Mesenchymal stem cell (in vitro differentiated cells and primary cell): ENCODE measurements at regions not wholly inside any gene's neighbourhood (a gene's known extent, or its start where the extent isn't known, plus 50 kb on each side); places are given as distances from the start of the nearest gene placed in this dataset.
"Not testable (repeated sequence)": the region's sequence is repeated elsewhere in the genome, so short reads cannot be mapped to it uniquely, and the experiment has no call there.

ENCODE experiments used
- DNase-seq: peaks from one replicate; pipeline ENCODE4 v3.0.0-alpha.2; 2013
- H2AFZ ChIP-seq: one replicate; pipeline ENCODE4 v1.6.1; 2013; ENCODE audit warnings: low read depth, mild to moderate bottlenecking, control low read depth, inconsistent platforms, low read length, moderate library complexity
- H2AK5ac ChIP-seq: 2 replicates; pipeline ENCODE4 v1.6.1; 2013; ENCODE audit warnings: low read length, moderate library complexity, mild to moderate bottlenecking, inconsistent platforms; ENCODE audit not compliant: severe bottlenecking
- H2BK120ac ChIP-seq: one replicate; pipeline ENCODE4 v1.6.1; 2013; ENCODE audit warnings: low read depth, mild to moderate bottlenecking, inconsistent platforms, low read length, moderate library complexity
- H2BK12ac ChIP-seq, 2 experiments: one replicate each; pipeline ENCODE4 v1.6.1; 2013; ENCODE audit warnings: inconsistent platforms in 2 of 2, low read length in 2 of 2, mild to moderate bottlenecking in 2 of 2, moderate library complexity in 2 of 2, control low read depth in 1 of 2
- H2BK15ac ChIP-seq: one replicate; pipeline ENCODE4 v1.6.1; 2013; ENCODE audit warnings: mild to moderate bottlenecking, low read depth, inconsistent platforms; ENCODE audit not compliant: poor library complexity, severe bottlenecking
- H2BK5ac ChIP-seq: 2 replicates; pipeline ENCODE4 v1.6.1; 2013; ENCODE audit warnings: low read depth, mild to moderate bottlenecking, low read length, control low read depth, inconsistent platforms; ENCODE audit not compliant: poor library complexity, severe bottlenecking
- H3K14ac ChIP-seq, 2 experiments: one replicate each; pipeline ENCODE4 v1.6.1; 2013; ENCODE audit warnings: inconsistent platforms in 2 of 2, low read length in 2 of 2, control low read depth in 1 of 2, mild to moderate bottlenecking in 1 of 2, moderate library complexity in 1 of 2
- H3K18ac ChIP-seq, 2 experiments: one replicate each; pipeline ENCODE4 v1.6.1; 2013; ENCODE audit warnings: inconsistent platforms in 2 of 2, low read length in 2 of 2, control low read depth in 1 of 2, low read depth in 1 of 2, mild to moderate bottlenecking in 1 of 2
- H3K23ac ChIP-seq, 2 experiments: one replicate each; pipeline ENCODE4 v1.6.1; 2013; ENCODE audit warnings: inconsistent platforms in 2 of 2, low read length in 2 of 2, mild to moderate bottlenecking in 2 of 2, moderate library complexity in 2 of 2, control low read depth in 1 of 2
- H3K27ac ChIP-seq: 2 replicates; pipeline ENCODE4 v1.5.1; 2013; ENCODE audit warnings: mild to moderate bottlenecking, moderate library complexity, low read length, control low read depth, inconsistent platforms; ENCODE audit not compliant: poor library complexity, severe bottlenecking
- H3K27me3 ChIP-seq, 2 experiments: 2 replicates each; pipeline versions ENCODE4 v1.6.1 to v1.7.0; 2013; ENCODE audit warnings: low read length in 2 of 2, mild to moderate bottlenecking in 2 of 2, moderate library complexity in 2 of 2, control low read depth in 1 of 2, inconsistent platforms in 1 of 2; ENCODE audit not compliant: control insufficient read depth in 1 of 2, insufficient read depth in 1 of 2
- H3K36me3 ChIP-seq, 2 experiments: 2 replicates each; pipeline versions ENCODE4 v1.6.1 to v1.7.0; 2013; ENCODE audit warnings: low read length in 2 of 2, control low read depth in 1 of 2, inconsistent platforms in 1 of 2, low read depth in 1 of 2, mild to moderate bottlenecking in 1 of 2; ENCODE audit not compliant: insufficient read depth in 2 of 2, control insufficient read depth in 1 of 2
- H3K4ac ChIP-seq, 2 experiments: one replicate each; pipeline ENCODE4 v1.6.1; 2013; ENCODE audit warnings: inconsistent platforms in 2 of 2, low read length in 2 of 2, mild to moderate bottlenecking in 2 of 2, moderate library complexity in 2 of 2, control low read depth in 1 of 2, low read depth in 1 of 2
- H3K4me1 ChIP-seq: 2 replicates; pipeline ENCODE4 v1.6.1; 2013; ENCODE audit warnings: low read depth, low read length, control low read depth; ENCODE audit not compliant: control insufficient read depth, insufficient read depth
- H3K4me2 ChIP-seq: 2 replicates; pipeline ENCODE4 v1.6.1; 2013; ENCODE audit warnings: low read length, mild to moderate bottlenecking, inconsistent platforms; ENCODE audit not compliant: poor library complexity, severe bottlenecking
- H3K4me3 ChIP-seq, 2 experiments: 2 replicates each; pipeline versions ENCODE4 v1.5.1 to v1.7.0; 2013; ENCODE audit warnings: low read length in 2 of 2, mild to moderate bottlenecking in 2 of 2, control low read depth in 1 of 2, low read depth in 1 of 2; ENCODE audit not compliant: insufficient read depth in 1 of 2
- H3K79me1 ChIP-seq: replicated peaks from 2 replicates; pipeline ENCODE4 v1.6.1; 2013; ENCODE audit warnings: mild to moderate bottlenecking, control low read depth, low read length, inconsistent platforms; ENCODE audit not compliant: poor library complexity, severe bottlenecking
- H3K9ac ChIP-seq: 2 replicates; pipeline ENCODE4 v1.7.0; 2013; ENCODE audit warnings: mild to moderate bottlenecking, low read length, moderate library complexity
- H3K9me3 ChIP-seq: 2 replicates; pipeline ENCODE4 v1.7.0; 2013; ENCODE audit warnings: mild to moderate bottlenecking, low read length; ENCODE audit not compliant: control insufficient read depth
- H4K8ac ChIP-seq: one replicate; pipeline ENCODE4 v1.6.1; 2013; ENCODE audit warnings: inconsistent platforms, mild to moderate bottlenecking, low read length, moderate library complexity
- H4K91ac ChIP-seq: one replicate; pipeline ENCODE4 v1.6.1; 2013; ENCODE audit warnings: mild to moderate bottlenecking, low read length, inconsistent platforms
- WGBS: methylation state at CpG from one replicate; pipeline ENCODE4 v1.1.7; 2013; ENCODE audit warnings: mixed read lengths; 5-methylcytosine and 5-hydroxymethylcytosine counted together

DNA sequence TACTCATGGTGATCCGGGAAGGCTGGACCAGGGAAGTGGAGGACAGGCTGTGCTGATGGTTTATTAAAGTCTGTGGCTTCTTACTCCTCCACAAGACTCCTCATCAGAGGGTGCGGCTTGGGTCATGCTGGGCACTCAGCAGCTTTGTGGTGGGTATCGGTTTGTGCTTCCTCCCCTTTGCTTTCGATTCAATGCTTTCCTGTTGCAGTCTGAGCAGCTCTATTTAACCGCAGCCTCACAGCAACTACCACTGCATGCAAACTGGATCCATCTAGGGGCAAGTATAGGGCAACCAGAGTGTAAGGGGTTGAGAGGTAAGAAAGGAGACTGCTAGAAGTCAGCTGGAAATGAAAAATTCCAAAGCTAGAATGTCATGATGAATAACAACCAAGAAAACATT lies 78.8 kb upstream of the NOTCH2NLA start:
- no CpG with 5 or more reads among the region's 5 CpGs for WGBS
- not testable (repeated sequence) for H3K79me1 ChIP-seq

DNA sequence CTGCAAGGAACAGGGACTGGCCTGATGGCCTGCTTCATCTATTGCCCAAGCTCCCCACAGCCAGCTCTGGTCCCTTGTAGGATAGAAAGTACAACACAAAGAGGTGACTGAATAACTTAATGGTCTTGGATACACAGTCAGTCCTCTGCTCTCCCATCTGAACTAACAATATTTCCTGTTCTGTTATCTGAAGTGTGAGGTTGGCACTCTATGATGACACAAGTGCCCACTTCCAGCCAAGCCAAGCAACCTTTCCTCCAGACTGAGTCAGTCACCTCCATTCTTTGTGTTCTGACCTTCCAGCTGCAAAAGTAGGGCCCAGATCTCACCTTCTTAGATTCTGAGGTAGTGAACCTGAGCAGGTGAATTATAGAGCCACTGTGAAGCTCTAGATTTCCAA lies 77.8 kb upstream of the NOTCH2NLA start:
- not testable (repeated sequence) for H2BK120ac ChIP-seq, H3K4me3 ChIP-seq, H3K18ac ChIP-seq, DNase-seq, H3K4me1 ChIP-seq, H2BK15ac ChIP-seq, H3K79me1 ChIP-seq, H3K27ac ChIP-seq, H3K9ac ChIP-seq, H3K9me3 ChIP-seq, H2AFZ ChIP-seq, H3K23ac ChIP-seq, H2BK12ac ChIP-seq, H3K27me3 ChIP-seq, H3K4ac ChIP-seq, H4K8ac ChIP-seq, H4K91ac ChIP-seq, H3K36me3 ChIP-seq, H2BK5ac ChIP-seq, H3K14ac ChIP-seq, H3K4me2 ChIP-seq, H2AK5ac ChIP-seq

More for the DNA sequence above, 78.8 kb upstream of the NOTCH2NLA start:
- not testable (repeated sequence) for H3K27me3 ChIP-seq, DNase-seq, H3K4me3 ChIP-seq, H3K23ac ChIP-seq, H3K18ac ChIP-seq, H2BK12ac ChIP-seq, H2BK15ac ChIP-seq, H4K91ac ChIP-seq, H3K27ac ChIP-seq, H3K36me3 ChIP-seq, H3K4ac ChIP-seq, H2AK5ac ChIP-seq, H3K4me2 ChIP-seq, H4K8ac ChIP-seq, H2BK120ac ChIP-seq, H3K4me1 ChIP-seq, H3K9me3 ChIP-seq, H2AFZ ChIP-seq, H3K9ac ChIP-seq, H3K14ac ChIP-seq, H2BK5ac ChIP-seq

DNA sequence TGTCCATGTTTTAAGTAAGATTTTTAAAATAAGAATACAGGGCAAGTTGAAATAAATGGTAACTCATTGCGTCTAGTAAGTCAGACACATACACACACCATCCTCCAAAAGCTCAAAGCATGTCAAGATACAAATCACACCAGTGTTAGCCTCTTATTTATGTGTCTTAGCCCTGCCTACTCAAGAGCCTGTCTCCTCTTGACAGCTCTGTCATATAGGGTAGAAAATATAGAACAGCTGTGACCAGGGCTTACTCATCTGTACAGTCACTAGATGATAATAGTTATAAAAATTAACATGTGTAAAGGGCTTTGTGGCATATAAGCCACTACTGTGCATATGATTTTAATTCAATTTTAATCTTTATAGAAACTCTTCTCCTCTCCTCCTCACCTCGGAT lies 76.6 kb upstream of the NOTCH2NLA start:
- H3K27ac ChIP-seq, H3K18ac ChIP-seq, H4K8ac ChIP-seq, H2BK12ac ChIP-seq, H3K36me3 ChIP-seq, H3K79me1 ChIP-seq, H3K14ac ChIP-seq, H3K4me3 ChIP-seq, H3K4ac ChIP-seq, H3K27me3 ChIP-seq, H2BK15ac ChIP-seq, H3K4me2 ChIP-seq, H2AK5ac ChIP-seq, H2AFZ ChIP-seq, H3K4me1 ChIP-seq, H3K23ac ChIP-seq, H4K91ac ChIP-seq, DNase-seq, H3K9me3 ChIP-seq, H2BK5ac ChIP-seq, H3K9ac ChIP-seq, H2BK120ac ChIP-seq: not testable (repeated sequence)
- WGBS, result no CpG with 5 or more reads among the region's 2 CpGs

DNA sequence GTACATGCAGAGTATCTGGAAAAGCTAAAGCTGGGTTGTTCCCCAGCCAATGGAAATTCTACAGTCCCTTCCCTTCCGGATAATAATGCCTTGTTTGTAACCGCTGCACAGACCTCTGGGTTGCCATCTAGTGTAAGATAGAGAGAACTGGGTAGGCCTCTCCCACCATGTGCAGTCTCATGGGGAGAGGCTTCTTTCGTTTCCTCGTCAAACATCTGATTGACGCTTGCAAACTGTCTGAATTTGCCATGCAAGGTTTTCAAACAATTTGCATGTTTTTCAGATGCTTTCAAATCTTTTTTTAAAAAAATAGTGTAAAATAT lies 69.7 kb upstream of the NOTCH2NLA start:
- not testable (repeated sequence) for H2BK120ac ChIP-seq, H2BK12ac ChIP-seq, H2BK15ac ChIP-seq, H3K79me1 ChIP-seq, H3K9ac ChIP-seq, H3K14ac ChIP-seq, H3K4me2 ChIP-seq, H2BK5ac ChIP-seq, DNase-seq, H3K27ac ChIP-seq, H3K36me3 ChIP-seq, H3K9me3 ChIP-seq, H3K23ac ChIP-seq, H3K18ac ChIP-seq, H3K4me3 ChIP-seq, H2AFZ ChIP-seq, H3K4ac ChIP-seq, H4K8ac ChIP-seq, H2AK5ac ChIP-seq, H4K91ac ChIP-seq, H3K4me1 ChIP-seq, H3K27me3 ChIP-seq
- no CpG with 5 or more reads among the region's 5 CpGs for WGBS
